GM23248 (cell line): ENCODE measurements at regions not wholly inside any gene's neighbourhood (a gene's known extent, or its start where the extent isn't known, plus 50 kb on each side); places are given as distances from the start of the nearest gene placed in this dataset.

Source experiments
- EZH2 ChIP-seq: fragments of 200-600 bp; sonication (generic); IDR thresholded peaks from 2 replicates; pipeline ENCODE4 v1.6.1; 2018; ENCODE audit warnings: antibody characterized with exemption, mild to moderate bottlenecking; ENCODE audit not compliant: insufficient read depth, poor library complexity, severe bottlenecking
- EZH2phosphoT487 ChIP-seq: fragments of 200-600 bp; sonication (generic); IDR thresholded peaks from 2 replicates; pipeline ENCODE4 v1.6.1; 2018; ENCODE audit warnings: antibody characterized with exemption, moderate library complexity, mild to moderate bottlenecking, low read depth; ENCODE audit not compliant: insufficient read depth

GRCh38 chr7:26612742-26613141 lies 251.6 kb downstream of the SKAP2 start:
- TF ChIP-seq EZH2: no peak
- no peak for TF ChIP-seq EZH2phosphoT487
